Mucosa of descending colon (tissue), 3 donors: ENCODE measurements at regions not wholly inside any gene's neighbourhood (a gene's known extent, or its start where the extent isn't known, plus 50 kb on each side); places are given as distances from the start of the nearest gene placed in this dataset.

Experiments
- ATAC-seq: fragments of 200-7000 bp; cut with Tn5 transposase; one replicate; pipeline ENCODE4 v1.9.1; 2020; ENCODE audit warnings: mild to moderate bottlenecking, moderate library complexity
- DNase-seq, 3 donors: peaks; one replicate each; pipeline ENCODE4 v3.0.0-alpha.2; 2020
- H3K36me3 ChIP-seq: fragments of 200-600 bp; one replicate; pipeline ENCODE4 v1.8.0; 2021; ENCODE audit warnings: low read depth, mild to moderate bottlenecking
- H3K4me1 ChIP-seq: fragments of 200-600 bp; one replicate; pipeline ENCODE4 v1.8.0; 2021; ENCODE audit warnings: low read depth, mild to moderate bottlenecking
- H3K4me3 ChIP-seq: fragments of 200-600 bp; one replicate; pipeline ENCODE4 v1.8.0; 2021; ENCODE audit warnings: mild to moderate bottlenecking
- H3K9me3 ChIP-seq: fragments of 200-600 bp; one replicate; pipeline ENCODE4 v1.8.0; 2021; ENCODE audit warnings: mild to moderate bottlenecking
- intact Hi-C, 2 donors: fragments of 100-400 bp; cut with DNase I in 1 of 2; cut with micrococcal nuclease in 1 of 2; formaldehyde crosslinking; loops; one replicate each; pipeline versions ENCODE4 v1.11.0 to v1.11.1; 2022; cut with DNase I, micrococcal nuclease
- TF ChIP-seq, protein P1 (sequence below): fragments of 200-600 bp; IDR thresholded peaks from one replicate; pipeline ENCODE4 v1.8.0; 2022; ENCODE audit warnings: antibody characterized with exemption, mild to moderate bottlenecking
- donor health status: DM: no; HTN: no; CAD: no; lungs with moderate emphysema.
- donor health status: DM: no; HTN: no; CAD: no.
- donor health status: DM: no; HTN: yes; CAD: no.

DNA sequence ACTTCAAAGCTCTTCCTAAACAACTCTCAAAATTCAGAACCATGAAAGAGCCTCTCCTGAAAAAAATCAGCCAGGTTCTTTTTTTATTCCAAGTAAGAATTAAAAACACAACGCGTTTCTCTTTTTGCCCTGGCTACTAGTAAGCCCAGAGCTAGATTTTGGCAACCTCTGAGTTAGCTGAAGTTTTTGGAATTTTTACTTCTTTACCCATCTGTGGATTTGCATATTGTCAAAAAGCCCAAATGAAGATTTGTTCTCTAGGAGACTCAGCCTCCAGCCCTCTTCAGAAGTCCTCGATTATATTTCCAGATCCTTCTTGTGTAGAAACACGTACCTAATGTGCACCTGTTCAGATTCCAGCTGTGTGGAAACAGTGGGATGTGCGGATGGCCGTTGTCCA, 517.9 kb downstream of the TBC1D22A start:
- TF ChIP-seq, protein P1, sequence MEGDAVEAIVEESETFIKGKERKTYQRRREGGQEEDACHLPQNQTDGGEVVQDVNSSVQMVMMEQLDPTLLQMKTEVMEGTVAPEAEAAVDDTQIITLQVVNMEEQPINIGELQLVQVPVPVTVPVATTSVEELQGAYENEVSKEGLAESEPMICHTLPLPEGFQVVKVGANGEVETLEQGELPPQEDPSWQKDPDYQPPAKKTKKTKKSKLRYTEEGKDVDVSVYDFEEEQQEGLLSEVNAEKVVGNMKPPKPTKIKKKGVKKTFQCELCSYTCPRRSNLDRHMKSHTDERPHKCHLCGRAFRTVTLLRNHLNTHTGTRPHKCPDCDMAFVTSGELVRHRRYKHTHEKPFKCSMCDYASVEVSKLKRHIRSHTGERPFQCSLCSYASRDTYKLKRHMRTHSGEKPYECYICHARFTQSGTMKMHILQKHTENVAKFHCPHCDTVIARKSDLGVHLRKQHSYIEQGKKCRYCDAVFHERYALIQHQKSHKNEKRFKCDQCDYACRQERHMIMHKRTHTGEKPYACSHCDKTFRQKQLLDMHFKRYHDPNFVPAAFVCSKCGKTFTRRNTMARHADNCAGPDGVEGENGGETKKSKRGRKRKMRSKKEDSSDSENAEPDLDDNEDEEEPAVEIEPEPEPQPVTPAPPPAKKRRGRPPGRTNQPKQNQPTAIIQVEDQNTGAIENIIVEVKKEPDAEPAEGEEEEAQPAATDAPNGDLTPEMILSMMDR, result no peak
- no peak overlapping the region for H3K4me3 ChIP-seq
- H3K36me3 ChIP-seq, result no peaks in the 10 kb centered on the region
- H3K4me1 ChIP-seq, result no peaks in the 10 kb centered on the region
- intact Hi-C loops, result no loop called here
- no peaks in the 10 kb centered on the region for H3K9me3 ChIP-seq
- DNase-seq (peak in 1 of 3 donors; percentile 7), ATAC-seq (no peak)

DNA sequence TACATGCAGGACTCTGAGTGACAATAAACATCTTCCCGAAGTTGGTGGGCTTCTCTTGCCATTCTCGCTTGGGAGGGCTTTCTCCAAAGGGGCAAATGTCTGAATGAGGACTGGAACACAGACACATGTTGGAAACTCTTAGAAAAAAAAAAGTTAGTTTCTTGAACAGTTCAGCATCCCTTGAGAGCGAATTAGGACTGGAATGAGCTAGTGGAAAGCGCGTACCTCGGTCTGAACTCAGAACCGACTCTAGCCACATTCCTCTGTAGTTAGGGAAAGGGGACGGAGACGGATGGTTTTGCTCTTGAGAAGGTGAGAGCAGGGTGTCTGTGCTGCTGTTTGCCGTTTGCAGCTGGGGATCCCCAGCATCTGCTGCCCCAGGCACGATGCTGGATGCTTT, 517.3 kb downstream of the TBC1D22A start:
- TF ChIP-seq, protein P1, result no peak

DNA sequence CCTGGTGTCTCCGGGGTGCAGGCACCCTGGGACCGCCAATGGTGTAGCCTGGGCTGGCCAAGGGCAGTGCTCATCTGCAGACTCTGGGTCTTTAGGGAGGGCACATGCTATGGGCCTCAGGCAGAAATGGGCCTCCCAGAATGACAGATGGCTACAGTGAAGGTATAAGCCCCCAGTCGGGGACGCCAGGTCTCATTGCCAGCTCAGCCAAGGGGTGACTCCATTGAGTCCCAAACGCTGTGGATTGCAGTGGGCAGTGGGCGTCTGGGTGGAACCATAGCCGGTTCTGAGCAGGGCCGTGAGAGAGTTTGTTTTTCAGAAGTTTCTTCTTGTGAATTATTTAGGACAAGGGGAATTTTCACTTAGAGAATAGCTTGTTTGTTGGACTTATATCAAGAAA, 516.9 kb downstream of the TBC1D22A start:
- TF ChIP-seq, protein P1, result no peak
- Histone ChIP-seq H3K4me3 (no peak overlapping the region), H3K4me1 (no peaks in the 10 kb centered on the region), H3K36me3 (no peaks in the 10 kb centered on the region), H3K9me3 (no peaks in the 10 kb centered on the region)
- ATAC-seq, result no peak
- peak in 1 of 3 donors; percentile 33 for DNase-seq
- intact Hi-C loops, result no loop called here

More for the DNA sequence above, 517.3 kb downstream of the TBC1D22A start:
- intact Hi-C loops, result no loop called here
- Histone ChIP-seq H3K9me3 (no peaks in the 10 kb centered on the region), H3K4me1 (no peaks in the 10 kb centered on the region), H3K36me3 (no peaks in the 10 kb centered on the region), H3K4me3 (no peak overlapping the region)
- DNase-seq (peak in 1 of 3 donors; percentile 7), ATAC-seq (no peak)

DNA sequence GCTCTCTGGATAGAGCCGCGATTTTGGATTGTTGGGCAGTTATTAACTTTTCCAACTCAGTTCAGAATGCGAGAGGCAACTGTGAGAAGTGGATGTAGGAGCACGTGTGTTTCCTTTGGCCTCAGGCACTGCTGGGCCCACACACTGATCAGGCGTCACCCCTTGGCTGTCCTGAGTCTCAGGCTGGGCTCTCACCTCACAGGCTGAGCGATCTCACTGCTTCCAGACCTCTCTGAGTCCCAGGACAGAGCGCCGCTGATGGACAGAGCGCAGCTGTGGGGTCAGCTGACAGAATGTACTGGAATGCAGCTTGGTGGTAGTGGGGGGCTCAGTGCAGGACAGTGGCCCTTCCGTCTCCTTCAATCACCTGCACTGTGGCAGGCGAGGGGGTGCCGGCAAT, 516.2 kb downstream of the TBC1D22A start:
- intact Hi-C loops, result no loop called here
- Histone ChIP-seq H3K9me3 (no peaks in the 10 kb centered on the region), H3K4me1 (no peaks in the 10 kb centered on the region), H3K4me3 (no peak overlapping the region), H3K36me3 (no peaks in the 10 kb centered on the region)
- TF ChIP-seq, protein P1, result no peak
- ATAC-seq (no peak), DNase-seq (peak in 1 of 3 donors; percentile 27)

DNA sequence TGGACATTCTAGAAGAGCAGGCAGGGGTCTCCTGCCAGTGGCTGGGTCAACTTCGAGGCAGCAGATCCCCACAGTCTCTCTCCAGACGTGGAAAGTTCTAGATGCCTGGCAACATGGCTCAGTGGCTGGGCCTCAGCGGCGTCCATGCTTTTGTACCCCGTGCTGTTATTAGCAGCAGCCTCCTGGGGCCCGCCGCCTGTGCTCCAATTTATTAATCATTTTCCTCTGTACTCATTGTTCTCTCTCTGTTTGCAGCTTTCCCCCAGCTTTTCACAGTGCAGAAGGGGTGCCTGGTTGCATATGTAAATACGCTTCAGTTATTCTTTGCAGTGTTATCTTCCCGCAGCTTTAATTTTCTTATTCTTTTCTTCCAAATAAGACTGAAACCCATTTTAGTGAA, 515.1 kb downstream of the TBC1D22A start:
- H3K36me3 ChIP-seq, result no peaks in the 10 kb centered on the region
- intact Hi-C loops, result no loop called here
- H3K9me3 ChIP-seq, result no peaks in the 10 kb centered on the region
- ATAC-seq (no peak), DNase-seq (no peak)
- no peak overlapping the region for H3K4me3 ChIP-seq
- H3K4me1 ChIP-seq, result no peaks in the 10 kb centered on the region
- TF ChIP-seq, protein P1, result no peak

DNA sequence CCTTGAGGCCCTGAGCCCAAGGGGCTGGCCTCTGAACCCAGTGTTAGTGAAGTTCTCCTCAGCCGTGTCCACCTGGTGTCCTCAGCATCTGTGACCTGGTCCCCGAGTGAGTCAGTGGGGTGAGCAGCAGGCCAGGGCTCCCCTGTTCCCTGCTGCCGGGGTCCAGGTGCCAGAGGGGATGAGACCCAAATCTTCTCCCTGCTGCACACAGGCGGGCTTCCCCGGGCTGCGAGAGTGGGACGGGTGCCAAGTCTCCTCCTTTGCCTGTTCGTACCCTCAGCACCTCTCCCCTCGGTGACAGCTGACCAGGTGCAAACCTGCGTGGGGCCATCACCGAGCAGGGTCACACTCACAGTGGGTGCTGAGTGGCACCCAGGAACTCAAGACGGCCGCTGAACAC, 514.5 kb downstream of the TBC1D22A start:
- intact Hi-C loops, result no loop called here

More for the DNA sequence above, 514.5 kb downstream of the TBC1D22A start:
- TF ChIP-seq, protein P1, result no peak
- H3K4me3 ChIP-seq, result no peak overlapping the region
- ATAC-seq, result no peak
- H3K36me3 ChIP-seq, result no peaks in the 10 kb centered on the region
- no peaks in the 10 kb centered on the region for H3K9me3 ChIP-seq
- no peaks in the 10 kb centered on the region for H3K4me1 ChIP-seq
- DNase-seq, result no peak
